ACC112 (cell line): ENCODE measurements at regions not wholly inside any gene's neighbourhood (a gene's known extent, or its start where the extent isn't known, plus 50 kb on each side); places are given as distances from the start of the nearest gene placed in this dataset.
A peak's percentile ranks its signal among the peaks of the same experiment; 100 is the strongest.

ENCODE experiments used
- H2AFZ ChIP-seq: fragments of 200-600 bp; sonication (generic); one replicate; pipeline ENCODE4 v1.6.0; 2017; ENCODE audit warnings: antibody characterized with exemption, low read length; ENCODE audit not compliant: unreplicated experiment
- H3K27ac ChIP-seq: fragments of 200-600 bp; sonication (generic); 2 replicates; pipeline ENCODE4 v1.5.1; 2014; ENCODE audit warnings: low read depth, mild to moderate bottlenecking, antibody characterized with exemption, low read length, moderate library complexity
- H3K27me3 ChIP-seq: fragments of 200-600 bp; sonication (generic); 2 replicates; pipeline ENCODE4 v1.6.1; 2014; ENCODE audit warnings: mild to moderate bottlenecking, antibody characterized with exemption, low read length, moderate library complexity, mixed read lengths; ENCODE audit not compliant: insufficient read depth
- H3K36me3 ChIP-seq: fragments of 200-600 bp; sonication (generic); 2 replicates; pipeline ENCODE4 v1.6.1; 2016; ENCODE audit warnings: mild to moderate bottlenecking, antibody characterized with exemption, low read length, moderate library complexity, mixed read lengths; ENCODE audit not compliant: insufficient read depth
- H3K4me1 ChIP-seq: fragments of 200-600 bp; sonication (generic); one replicate; pipeline ENCODE4 v1.6.1; 2016; ENCODE audit warnings: low read length, mixed read lengths; ENCODE audit not compliant: insufficient read depth, unreplicated experiment, control insufficient read depth
- H3K4me3 ChIP-seq: fragments of 200-600 bp; sonication (generic); 2 replicates; pipeline ENCODE4 v1.5.1; 2014; ENCODE audit warnings: mild to moderate bottlenecking, low read depth, low read length
- H3K79me2 ChIP-seq: fragments of 200-600 bp; sonication (generic); one replicate; pipeline ENCODE4 v1.6.0; 2016; ENCODE audit warnings: low read length; ENCODE audit not compliant: control insufficient read depth, unreplicated experiment, insufficient read depth

- Histone ChIP-seq H3K4me3 (no peak overlapping the region), H3K27me3 (0 out of 2 replicates have a peak, but pooled peaks cover 5% of the 10 kb centered on the region), H3K79me2 (no peaks in the 10 kb centered on the region), H3K27ac (no peak overlapping the region), H3K36me3 (no peaks in the 10 kb centered on the region), H3K4me1 (peaks cover 13% of the 10 kb centered on the region), H2AFZ (no peak overlapping the region)
Observed at GRCh38 chr12:9276990-9277389, 68.8 kb upstream of the PZP start.

DNA sequence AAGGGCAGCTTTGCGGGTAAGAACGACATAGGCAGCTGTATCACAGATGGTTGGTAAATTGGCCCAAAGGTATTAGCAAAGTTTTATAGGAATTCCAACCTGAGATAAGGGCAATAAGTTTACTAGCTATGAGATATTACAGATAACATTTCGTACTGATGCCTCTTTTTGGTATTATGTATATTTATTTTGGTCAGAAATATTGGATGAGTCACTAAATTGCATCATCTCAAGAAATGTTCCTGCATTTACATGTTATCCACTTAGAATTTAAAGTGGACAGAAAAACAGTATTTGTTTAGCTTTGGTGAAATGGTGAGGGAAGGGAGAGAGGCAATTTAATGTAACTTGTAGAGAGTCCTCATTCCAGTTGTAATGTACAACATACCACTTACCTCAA is 65.1 kb upstream of the PZP start:
- H3K79me2 ChIP-seq, result no peaks in the 10 kb centered on the region
- H3K36me3 ChIP-seq, result no peaks in the 10 kb centered on the region
- H3K27ac ChIP-seq, result peak overlapping the region; percentile 17
- H3K4me1 ChIP-seq, result peaks cover 13% of the 10 kb centered on the region
- H3K4me3 ChIP-seq, result no peak overlapping the region
- H2AFZ ChIP-seq, result no peak overlapping the region
- peaks cover 11% of the 10 kb centered on the region for H3K27me3 ChIP-seq

- no peak overlapping the region for H2AFZ ChIP-seq
- no peaks in the 10 kb centered on the region for H3K79me2 ChIP-seq
- peaks cover 11% of the 10 kb centered on the region for H3K27me3 ChIP-seq
- no peaks in the 10 kb centered on the region for H3K36me3 ChIP-seq
- peaks cover 13% of the 10 kb centered on the region for H3K4me1 ChIP-seq
- H3K27ac ChIP-seq, result no peak overlapping the region
- H3K4me3 ChIP-seq, result no peak overlapping the region
Observed at GRCh38 chr12:9271875-9272274, 63.7 kb upstream of the PZP start.

DNA sequence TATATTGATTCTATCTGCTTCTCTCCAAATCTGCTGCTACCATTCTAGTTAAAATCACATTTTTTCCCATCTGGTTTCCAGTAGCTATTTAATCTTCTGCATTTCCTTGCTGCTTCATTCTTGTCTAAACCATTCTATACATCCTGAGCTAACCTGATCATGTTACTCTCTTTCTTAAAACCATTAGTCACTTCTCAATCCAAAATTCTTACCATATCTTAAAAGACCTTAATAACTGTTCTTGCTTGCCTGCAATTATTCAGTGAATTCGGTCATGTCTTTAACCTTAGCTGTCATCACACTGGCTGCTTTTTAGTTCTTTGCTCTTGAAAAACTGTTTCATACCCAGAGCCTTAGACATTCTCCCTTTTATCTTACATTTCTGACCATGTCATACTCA is 56.4 kb upstream of the PZP start:
- H3K36me3 ChIP-seq, result no peaks in the 10 kb centered on the region
- no peak overlapping the region for H3K4me3 ChIP-seq
- H3K27ac ChIP-seq, result no peak overlapping the region
- no peaks in the 10 kb centered on the region for H3K4me1 ChIP-seq
- H2AFZ ChIP-seq, result no peak overlapping the region
- peaks cover 19% of the 10 kb centered on the region for H3K27me3 ChIP-seq
- no peaks in the 10 kb centered on the region for H3K79me2 ChIP-seq

DNA sequence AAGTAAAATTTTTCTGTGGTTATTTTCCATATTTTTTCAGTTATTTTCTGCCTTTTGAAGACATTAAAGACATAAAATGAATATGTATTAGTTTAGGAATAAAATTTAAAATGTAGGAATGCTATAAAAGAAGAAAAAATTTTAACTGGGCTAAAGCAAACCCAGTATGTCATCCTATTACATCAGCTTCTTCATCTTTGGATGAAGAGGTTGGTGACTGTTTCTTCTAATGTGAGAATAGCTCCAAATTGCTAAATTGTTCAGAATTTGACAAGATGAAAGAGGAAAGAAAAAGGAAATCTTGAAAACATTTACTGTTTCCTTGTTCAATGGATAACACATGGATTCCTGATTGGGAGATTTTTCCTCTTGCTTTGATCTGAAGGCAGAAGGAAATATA is 52.7 kb upstream of the PZP start:
- H2AFZ ChIP-seq, result no peak overlapping the region
- H3K36me3 ChIP-seq, result no peaks in the 10 kb centered on the region
- H3K27ac ChIP-seq, result no peak overlapping the region
- H3K79me2 ChIP-seq, result no peaks in the 10 kb centered on the region
- no peak overlapping the region for H3K4me3 ChIP-seq
- H3K4me1 ChIP-seq, result no peaks in the 10 kb centered on the region
- H3K27me3 ChIP-seq, result peaks cover 40% of the 10 kb centered on the region

- Histone ChIP-seq H3K4me3 (no peak overlapping the region), H2AFZ (no peak overlapping the region), H3K79me2 (no peaks in the 10 kb centered on the region), H3K36me3 (no peaks in the 10 kb centered on the region), H3K27me3 (peaks cover 56% of the 10 kb centered on the region), H3K4me1 (no peaks in the 10 kb centered on the region), H3K27ac (no peak overlapping the region)
Observed at GRCh38 chr12:9258676-9259075, 50.5 kb upstream of the PZP start.
